ENCODE measurements at regions not wholly inside any gene's neighbourhood (a gene's known extent, or its start where the extent isn't known, plus 50 kb on each side); places are given as distances from the start of the nearest gene placed in this dataset.

GRCh38 chr2:172281648-172282570 is 145.5 kb upstream of the ITGA6 start:
- TF ChIP-seq CTCF (conservative IDR thresholded peaks at IDR 0.05; ENCODE audit: low read length) (no peak), EZH2phosphoT487 (IDR thresholded peaks at IDR 0.05; ENCODE audit: borderline replicate concordance, low read depth, low read length) (no peak)
